Erythroblast (primary cell): ENCODE measurements at regions not wholly inside any gene's neighbourhood (a gene's known extent, or its start where the extent isn't known, plus 50 kb on each side); places are given as distances from the start of the nearest gene placed in this dataset.
"Not testable (repeated sequence)": the region's sequence is repeated elsewhere in the genome, so short reads cannot be mapped to it uniquely, and the experiment has no call there.

Experiments used
- DNase-seq, 2 experiments: peaks; one replicate each; lab custom pipeline; 2025; lab: John Stamatoyannopoulos, UW
- GATA1 ChIP-seq: IDR thresholded peaks from 2 replicates; pipeline ENCODE4 v1.6.1; 2011; ENCODE audit warnings: low read depth, mild to moderate bottlenecking, control low read depth, low read length, moderate library complexity
- POLR2A ChIP-seq: IDR thresholded peaks from 2 replicates; pipeline ENCODE4 v1.6.1; 2011; ENCODE audit warnings: mild to moderate bottlenecking, low read length

DNA sequence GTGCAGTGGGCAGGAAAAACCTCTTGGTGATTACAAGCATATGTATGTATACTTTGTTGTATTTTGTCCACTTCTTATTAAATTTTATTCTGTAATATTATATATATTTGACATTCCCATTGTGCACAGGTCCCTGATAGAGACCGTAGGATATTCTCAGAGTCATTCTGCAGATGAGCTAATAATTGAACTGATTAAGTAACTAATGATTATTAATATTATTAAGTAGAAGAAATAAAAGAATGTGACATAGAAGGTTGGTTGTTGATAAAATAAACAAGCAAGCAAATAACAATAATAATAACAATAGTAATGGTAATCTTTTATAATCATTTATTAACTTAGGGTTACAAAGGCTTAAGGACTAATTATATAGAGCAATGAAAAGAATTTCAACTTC is 780.6 kb upstream of the ZWINT start:
- DNase-seq: no peak
- no peak for TF ChIP-seq GATA1

DNA sequence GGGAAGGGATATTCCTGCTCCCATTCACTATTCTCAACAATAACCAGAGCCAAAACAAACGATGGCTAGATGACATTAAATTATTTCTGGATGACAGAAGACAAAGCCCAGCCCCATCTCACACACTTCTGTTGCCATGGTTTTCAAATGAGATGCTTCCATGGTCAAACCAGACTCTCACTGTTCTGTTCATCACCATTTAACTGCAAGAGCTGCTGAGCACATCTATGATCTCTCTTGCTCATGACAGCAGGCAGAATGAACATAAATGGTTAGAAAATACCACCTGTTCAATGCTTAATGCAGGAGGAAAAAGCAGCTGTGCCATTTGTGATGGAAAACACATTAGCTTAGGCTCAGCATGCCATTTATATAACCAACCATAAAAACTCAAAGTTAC is 758.6 kb upstream of the ZWINT start:
- TF ChIP-seq GATA1 (no peak), POLR2A (no peak)
- DNase-seq: no peak

DNA sequence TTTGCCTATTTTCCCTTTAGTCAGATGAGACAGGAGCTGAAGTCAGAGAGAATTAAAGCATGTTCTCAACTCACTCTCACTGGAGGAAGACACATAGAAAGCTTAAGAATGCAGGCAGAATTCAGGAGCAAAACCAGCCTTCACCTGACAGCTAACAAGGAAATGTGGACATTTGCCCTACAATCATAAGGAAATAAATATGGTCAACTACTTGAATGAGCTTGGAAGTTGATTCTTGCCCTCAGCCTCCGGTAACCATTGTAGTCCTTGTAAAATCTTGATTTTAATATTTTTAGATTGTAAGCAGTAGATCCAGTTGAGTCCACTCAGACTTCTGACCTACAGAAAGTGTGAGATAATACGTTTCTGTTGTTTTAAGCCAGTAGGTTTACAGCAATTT is 752.5 kb upstream of the ZWINT start:
- no peak for DNase-seq
- TF ChIP-seq GATA1 (no peak), POLR2A (no peak)

DNA sequence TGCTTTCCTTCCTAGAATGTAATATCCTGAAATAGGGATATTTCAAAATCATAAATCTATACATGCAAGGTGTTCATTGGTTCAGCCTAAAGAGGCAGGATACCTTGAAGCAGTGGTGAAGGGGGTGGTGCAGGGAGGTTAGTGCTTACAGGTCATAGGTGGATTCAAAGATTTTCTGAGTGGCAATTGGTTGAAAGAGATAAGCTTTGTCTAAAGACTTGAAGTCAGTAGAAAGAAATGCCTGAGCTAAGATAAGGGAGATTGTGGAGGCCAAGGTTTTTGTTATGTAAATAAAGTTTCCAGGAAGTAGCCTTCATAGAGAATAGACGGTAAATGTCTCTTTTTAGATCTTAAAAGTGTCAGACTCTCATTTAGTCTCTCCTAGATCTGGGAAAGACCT is 741.2 kb upstream of the ZWINT start:
- TF ChIP-seq GATA1 (no peak), POLR2A (no peak)
- DNase-seq: no peak

DNA sequence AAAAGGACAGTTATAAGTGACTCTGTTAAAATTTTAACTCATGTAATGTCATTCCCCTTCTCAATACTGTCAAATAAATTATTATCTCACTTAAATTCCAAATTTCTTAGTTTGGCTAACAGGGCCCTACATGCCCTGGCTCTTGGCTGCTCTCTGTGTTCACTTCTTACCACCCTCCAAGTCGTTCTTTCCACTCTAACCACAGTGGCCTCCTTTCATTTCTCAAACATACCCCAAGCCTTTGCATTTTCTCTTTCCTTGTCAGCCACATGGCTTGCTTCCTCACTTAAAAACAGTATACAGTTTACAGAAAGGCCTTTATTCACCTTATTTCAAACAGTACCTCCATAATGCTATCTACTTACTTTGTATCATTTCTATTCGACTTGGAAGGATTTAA is 737.1 kb upstream of the ZWINT start:
- no peak for DNase-seq

DNA sequence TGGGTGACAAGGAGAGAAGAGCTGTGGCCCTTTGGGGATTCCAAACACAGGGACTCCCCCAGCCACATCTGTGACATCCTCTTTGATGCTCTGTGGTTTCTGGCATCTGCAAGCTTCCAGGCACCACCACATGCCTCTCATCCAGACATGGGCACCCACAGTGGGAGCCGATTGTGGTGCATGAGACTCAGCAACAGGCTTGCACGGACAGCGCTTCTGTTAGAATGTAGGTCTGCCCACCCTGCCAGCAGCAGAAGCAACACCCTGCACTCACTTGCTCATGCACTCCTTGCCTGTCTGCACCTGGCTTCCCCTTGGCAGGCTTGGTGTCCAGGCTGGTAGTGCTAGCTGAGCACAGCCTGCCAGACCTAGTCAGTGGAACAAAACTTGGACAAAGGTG is 735.0 kb upstream of the ZWINT start:
- DNase-seq: no peak
- no peak for TF ChIP-seq GATA1
- no peak for TF ChIP-seq POLR2A

More for the DNA sequence above, 737.1 kb upstream of the ZWINT start:
- TF ChIP-seq GATA1 (no peak), POLR2A (no peak)

DNA sequence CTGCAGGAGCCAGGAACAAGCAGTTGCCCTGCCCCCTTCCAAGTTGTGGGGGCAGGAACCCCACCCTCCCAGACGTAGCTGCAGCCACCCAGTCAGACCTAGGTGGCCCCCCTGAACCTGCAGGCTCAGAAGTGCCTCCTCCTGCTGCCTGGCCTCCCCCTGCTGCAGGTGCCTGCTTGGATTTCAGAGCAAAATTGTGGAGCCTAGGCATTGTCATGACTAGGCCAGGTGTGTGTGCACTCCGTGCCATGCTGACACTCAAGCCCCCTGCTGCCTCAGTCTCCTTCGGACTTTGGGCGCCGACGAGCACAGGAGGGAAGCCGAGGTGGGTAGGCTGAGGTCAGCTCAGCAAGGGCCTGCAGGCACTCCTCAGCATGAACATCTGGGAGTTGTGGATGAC is 733.9 kb upstream of the ZWINT start:
- TF ChIP-seq POLR2A (no peak), GATA1 (no peak)
- no peak for DNase-seq

DNA sequence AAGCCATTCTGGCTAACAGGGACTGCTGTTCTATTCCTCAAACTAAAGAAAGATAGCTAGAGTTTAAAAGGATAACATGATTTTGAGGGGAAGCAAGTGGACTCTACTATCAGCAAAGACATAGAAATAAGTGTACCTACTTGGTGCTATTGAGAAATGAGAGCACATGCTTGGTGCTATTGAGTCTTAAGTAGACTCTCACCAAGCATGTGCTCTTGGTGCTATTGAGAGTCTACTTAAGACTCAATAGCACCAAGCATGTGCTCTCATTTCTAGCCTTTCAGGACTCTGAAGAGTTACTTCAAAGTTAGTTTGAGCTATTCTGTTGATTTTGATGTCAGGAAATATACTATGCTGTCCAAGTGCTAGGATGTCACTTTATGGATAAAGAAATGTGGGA is 733.0 kb upstream of the ZWINT start:
- DNase-seq: no peak
- TF ChIP-seq POLR2A: no peak
- no peak for TF ChIP-seq GATA1

DNA sequence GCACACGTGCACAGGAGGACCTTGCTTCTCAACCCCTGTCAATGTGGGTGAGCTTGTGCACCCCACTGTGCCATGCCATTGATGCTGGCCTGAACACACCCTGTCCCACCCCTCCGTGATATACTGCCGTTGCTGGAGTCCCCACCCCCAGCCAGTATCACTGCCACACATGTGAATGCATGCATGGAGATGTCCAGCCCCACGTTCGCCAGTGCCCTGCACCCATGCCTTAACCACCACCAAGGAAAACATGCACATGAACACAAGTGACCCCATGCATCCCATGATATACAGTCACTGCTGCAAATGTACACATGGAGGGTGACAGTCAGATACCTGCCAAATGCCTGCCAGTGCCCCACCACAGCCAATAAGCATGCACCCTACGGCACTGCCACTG is 692.5 kb upstream of the ZWINT start:
- DNase-seq: no peak
- no peak for TF ChIP-seq POLR2A
- TF ChIP-seq GATA1: no peak

DNA sequence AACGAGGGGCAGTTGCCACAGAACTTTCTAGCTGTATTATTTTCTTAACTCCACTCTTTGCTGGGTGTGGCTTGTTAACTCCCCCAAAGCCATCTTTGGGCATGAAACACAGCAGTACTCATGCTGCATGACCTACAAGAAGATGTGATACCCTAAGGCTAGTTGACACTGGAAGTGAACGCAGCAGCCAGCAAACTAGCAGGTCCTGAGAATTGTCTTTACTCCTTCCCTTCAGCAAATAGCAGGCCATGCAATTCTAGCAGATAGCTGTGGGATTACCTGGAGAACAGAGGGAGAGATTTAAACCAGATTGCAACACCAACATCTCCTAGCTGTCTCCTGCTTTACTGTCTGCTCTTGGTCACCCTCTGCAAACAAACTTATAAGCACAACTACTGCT is 688.0 kb upstream of the ZWINT start:
- DNase-seq: no peak
- no peak for TF ChIP-seq GATA1
- TF ChIP-seq POLR2A: no peak

DNA sequence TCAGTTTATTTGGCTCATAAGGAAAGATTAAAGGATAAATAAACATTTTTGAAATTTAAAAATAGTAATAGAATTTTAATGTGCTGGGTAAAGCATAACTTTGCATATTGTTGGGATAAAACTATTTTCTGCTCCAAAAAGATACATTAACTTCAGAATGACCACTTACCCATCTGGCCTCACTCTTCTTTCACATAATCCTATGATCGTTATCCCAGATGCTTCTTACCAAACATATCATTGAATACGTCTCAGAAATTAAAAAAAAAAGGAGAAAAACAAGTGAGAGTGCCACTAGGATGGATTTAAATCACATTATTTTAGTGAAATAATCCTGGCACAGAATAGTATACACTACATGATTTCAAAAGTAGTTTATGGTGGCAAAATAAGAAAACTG is 677.5 kb upstream of the ZWINT start:
- no peak for TF ChIP-seq POLR2A
- no peak for TF ChIP-seq GATA1
- DNase-seq: no peak

DNA sequence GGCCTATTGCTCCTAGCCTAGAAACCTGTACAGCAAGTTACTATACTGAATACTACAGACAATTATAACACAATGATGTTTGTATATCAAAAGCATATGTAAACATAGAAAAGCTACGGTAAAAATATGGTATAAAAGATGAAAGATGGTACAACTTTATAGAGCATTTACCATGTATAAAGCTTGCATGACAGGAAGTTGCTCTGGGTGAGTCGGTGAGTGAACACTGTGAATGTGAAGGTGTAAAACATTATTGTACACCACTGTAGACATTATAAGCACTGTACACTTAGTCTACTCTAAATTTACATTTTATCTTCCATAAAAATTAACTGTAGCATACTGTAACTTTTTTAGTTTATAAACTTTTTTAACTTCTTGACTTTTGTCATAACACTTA is 674.3 kb upstream of the ZWINT start:
- no peak for DNase-seq
- TF ChIP-seq POLR2A (no peak), GATA1 (no peak)

DNA sequence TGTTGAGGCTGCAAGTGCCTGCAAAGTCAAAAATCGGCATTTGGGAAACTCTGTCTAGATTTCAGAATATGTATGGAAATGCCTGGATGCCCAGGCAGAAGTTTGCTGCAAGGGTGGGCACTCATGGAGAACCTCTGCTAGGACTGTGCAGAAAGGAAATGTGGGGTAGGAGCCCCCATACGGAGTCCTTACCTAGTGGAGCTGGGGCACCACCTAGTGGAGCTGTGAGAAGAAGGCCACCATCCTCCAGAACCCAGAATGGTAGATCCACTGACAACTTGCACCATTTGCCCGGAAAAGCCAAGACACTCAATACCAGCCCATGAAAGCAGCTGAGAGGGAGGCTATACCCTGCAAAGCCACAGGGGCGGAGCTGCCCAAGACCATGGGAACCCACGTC is 671.2 kb upstream of the ZWINT start:
- DNase-seq: not testable (repeated sequence)

DNA sequence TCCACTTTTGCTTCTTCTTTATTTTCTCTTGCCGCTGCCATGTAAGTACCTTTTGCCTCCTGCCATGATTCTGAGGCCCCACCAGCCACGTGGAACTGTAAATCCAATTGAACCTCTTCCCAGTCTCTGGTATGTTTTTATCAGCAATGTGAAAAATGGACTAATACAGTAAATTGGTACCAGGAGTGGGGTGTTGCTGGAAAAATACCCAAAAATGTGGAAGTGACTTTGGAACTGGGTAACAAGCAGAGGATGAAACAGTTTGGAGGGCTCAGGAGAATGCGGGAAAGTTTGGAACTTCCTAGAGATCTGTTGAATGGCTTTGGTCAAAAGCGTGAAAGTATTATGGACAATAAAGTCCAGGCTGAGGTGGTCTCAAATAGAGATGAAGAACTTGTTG is 670.3 kb upstream of the ZWINT start:
- no peak for DNase-seq
- TF ChIP-seq POLR2A (no peak), GATA1 (no peak)

DNA sequence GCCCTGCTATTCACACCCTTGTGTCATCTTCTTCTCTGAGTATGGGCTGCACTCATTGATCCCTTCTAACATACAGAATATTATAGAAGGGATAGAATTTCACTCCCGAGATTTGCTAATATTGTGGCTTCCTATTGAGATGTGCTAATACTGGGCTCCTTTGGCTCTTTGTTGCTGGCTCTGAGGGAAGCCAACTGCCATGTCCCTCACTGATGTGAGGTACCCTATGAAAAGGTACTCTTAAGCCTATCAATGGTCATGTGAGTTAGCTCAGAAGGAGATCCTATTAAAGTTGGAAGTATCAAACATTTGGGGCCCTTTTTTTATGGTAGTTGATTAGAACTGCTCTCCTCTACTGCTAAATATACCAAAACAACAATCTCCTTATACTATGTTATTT is 665.2 kb upstream of the ZWINT start:
- TF ChIP-seq POLR2A (no peak), GATA1 (no peak)
- DNase-seq: no peak

DNA sequence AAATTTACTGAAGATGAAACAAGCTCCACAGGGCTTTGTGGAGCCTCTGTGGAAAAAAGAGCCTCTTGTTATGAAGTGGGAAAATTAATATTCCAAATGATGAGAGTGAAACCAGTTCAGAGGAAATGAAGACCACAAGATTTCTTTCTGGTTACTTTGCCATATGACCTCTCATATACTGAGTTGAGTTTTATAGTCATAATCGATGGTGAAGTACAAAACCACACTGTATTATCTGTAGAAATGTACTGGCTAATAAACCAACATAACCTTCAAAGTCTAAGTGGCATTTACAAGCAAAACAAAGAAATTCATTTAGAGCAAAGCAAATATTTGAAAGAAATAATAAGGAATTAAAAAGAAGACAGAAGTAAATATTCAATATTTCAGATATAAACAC is 662.6 kb upstream of the ZWINT start:
- DNase-seq: no peak

DNA sequence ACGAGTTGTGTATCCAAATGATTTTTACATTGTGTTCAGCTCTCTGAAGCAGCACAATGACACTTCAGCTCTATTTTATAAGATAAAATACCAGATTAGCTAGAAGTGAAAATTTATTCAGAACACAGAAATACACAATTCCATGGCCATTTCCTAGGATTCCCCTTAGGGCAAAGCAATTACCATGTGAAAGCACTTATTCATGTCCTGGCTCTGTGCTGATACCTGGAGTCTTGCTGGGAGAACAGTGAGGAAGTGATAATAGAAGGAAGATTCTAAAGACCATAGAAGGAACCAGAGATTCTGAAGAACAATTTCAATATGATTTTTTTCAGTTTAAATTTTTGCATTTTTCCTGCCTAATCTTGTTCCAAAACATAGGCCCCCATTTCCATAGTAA is 657.4 kb upstream of the ZWINT start:
- no peak for DNase-seq
- TF ChIP-seq POLR2A: no peak
- no peak for TF ChIP-seq GATA1

More for the DNA sequence above, 662.6 kb upstream of the ZWINT start:
- TF ChIP-seq POLR2A (no peak), GATA1 (no peak)
